ENCODE measurements at regions not wholly inside any gene's neighbourhood (a gene's known extent, or its start where the extent isn't known, plus 50 kb on each side); places are given as distances from the start of the nearest gene placed in this dataset.

- no peak for DNase-seq
Measured at GRCh38 chr18:77597726-77598125, 348.1 kb downstream of the GALR1 start.

GRCh38 chr18:77600674-77601073, 351.0 kb downstream of the GALR1 start:
- DNase-seq: no peak

DNA sequence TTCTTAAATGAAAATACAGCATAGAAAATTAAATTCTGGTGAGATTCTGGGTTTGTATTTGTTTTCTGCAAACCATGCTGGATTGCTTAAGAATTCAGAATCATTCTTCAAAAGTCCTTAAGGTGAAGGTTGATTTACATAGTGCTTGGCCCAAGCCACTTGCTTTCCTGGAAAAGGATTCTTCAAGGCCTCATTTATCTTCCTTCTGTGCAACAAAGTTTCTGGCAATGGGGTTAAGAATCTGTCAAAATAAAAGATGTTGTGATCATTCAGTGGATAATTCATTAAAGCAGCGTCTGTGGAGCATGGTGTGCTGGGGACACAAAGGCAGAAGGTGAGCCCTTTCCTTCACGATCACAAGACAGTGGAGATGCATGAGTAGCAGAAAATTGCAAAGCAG, 351.9 kb downstream of the GALR1 start:
- DNase-seq: no peak

- DNase-seq: no peak
Measured at GRCh38 chr18:77607087-77607486, 357.4 kb downstream of the GALR1 start.

GRCh38 chr18:77608807-77609206, 359.2 kb downstream of the GALR1 start:
- DNase-seq: no peak

DNA sequence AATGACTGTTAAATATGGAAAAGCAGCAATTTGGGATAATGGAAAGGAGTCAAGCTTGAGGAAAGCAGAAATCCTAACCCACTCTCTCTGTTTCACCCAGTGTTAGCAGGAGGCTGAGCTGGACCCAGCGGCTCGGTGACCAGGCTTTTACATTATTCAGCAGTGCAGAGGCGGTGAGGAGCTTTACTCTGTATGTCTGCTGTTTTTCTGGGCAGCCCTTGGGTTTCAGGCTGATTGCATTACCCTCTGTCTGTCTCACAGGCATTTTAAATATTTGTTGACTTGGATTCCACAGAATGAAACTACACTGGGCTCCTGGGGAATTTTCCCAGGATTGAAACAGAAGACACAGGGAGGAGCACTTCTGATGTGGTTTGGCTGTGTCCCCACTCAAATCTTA, 368.0 kb downstream of the GALR1 start:
- no peak for DNase-seq

- DNase-seq: no peak
Measured at GRCh38 chr18:77619525-77619924, 369.9 kb downstream of the GALR1 start.

- DNase-seq: no peak
Measured at GRCh38 chr18:77622009-77622692, 372.5 kb downstream of the GALR1 start.

- DNase-seq: no peak
Measured at GRCh38 chr18:77632758-77633157, 383.1 kb downstream of the GALR1 start.

GRCh38 chr18:77634494-77634893, 384.8 kb downstream of the GALR1 start:
- no peak for DNase-seq

- no peak for DNase-seq
Measured at GRCh38 chr18:77635451-77635850, 385.8 kb downstream of the GALR1 start.

GRCh38 chr18:77635858-77636257, 386.2 kb downstream of the GALR1 start:
- DNase-seq: no peak

DNA sequence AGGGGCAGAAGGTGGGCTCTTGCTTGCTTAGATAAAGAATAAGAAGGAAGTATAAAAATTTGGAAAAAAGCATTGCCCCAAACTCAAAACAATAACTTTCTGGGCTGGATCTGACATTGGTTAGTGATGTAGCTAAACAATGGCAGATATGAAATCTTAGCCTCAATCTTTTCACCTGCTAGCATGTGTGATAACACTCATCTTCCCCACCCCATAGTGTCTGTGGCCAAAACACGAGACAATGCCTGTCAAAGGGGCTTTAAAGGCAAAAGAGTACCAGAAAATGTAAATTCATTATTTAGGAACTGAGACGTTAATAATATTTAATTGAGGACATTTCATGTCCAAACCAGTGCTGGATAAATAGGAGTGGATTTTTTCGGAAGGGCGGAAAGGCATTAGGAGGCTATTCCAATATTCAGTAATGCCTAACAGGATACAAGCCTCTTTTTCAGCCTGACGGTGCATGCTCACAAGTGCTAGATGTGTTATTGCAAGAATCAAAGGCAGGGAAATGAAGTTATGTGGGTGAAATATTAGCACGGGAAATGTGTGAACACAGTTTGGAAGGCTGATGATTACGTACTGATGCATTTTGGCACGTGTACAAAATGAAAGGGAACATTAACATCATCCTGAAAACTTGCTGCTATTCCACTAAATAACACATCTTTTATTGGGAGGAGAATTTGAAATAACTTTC, 395.7 kb downstream of the GALR1 start:
- no peak for DNase-seq

DNA sequence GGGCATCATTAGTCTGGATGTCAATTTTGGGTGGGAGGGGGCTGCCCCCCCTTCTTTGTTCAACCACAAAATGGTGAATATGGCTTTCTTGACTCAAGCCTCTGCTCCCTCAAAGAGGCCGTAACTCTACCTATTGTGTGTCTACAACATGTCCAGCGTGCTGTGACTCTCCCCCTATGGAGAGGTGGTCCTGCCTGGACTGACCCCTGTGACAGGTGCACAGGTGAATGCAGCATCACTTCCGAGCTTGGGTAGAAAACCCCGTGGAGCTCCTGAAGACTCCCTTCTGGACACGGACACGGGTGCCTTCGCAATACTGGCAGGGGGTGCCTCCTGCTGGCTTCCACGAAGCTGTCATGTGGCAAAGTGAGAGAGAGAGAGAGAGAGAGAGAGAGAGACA, 397.8 kb downstream of the GALR1 start:
- no peak for DNase-seq

GRCh38 chr18:77648411-77648810, 398.8 kb downstream of the GALR1 start:
- DNase-seq: no peak

- DNase-seq: peak; percentile 78
Measured at GRCh38 chr18:77650799-77651385, 401.2 kb downstream of the GALR1 start.

GRCh38 chr18:77651441-77651840, 401.8 kb downstream of the GALR1 start:
- DNase-seq: no peak

DNA sequence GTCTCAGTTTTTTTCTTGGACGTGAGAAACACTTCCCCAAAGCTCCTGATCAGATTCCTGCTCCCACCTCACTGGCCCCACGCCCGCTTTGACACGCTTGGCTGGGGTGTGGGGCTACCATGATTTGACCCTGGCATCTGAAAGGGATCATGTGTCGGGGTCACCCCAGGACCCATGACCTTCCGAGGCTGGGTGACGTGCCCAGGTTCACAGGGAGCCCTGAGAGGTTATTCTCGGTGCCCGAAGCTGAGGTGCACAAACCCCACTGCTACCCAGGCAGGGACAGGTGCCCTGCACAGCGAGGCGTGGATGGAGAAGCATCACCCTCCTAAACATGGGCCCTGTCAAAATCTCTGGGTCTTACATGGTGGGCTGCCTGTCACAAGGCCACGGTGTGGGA, 404.1 kb downstream of the GALR1 start:
- no peak for DNase-seq

DNA sequence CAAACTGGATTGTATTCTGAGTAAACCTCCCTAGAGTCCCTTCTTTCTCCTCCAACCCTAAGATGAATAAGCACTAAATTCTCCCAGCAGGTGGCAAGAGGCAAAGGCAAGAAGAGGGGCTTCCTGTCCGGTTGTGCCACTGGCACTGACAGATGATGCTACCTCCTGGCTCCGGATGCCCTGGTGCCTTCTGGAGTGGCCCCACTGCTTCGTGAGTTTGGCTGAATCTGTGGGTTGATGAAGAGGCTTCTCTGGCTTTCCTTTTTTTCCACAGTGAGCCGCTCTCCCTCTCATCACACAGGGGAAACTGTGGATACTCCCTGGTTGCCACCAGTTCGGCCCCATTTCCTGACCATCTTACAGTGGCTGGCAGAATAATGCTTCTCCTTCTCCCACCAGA, 404.7 kb downstream of the GALR1 start:
- no peak for DNase-seq

DNA sequence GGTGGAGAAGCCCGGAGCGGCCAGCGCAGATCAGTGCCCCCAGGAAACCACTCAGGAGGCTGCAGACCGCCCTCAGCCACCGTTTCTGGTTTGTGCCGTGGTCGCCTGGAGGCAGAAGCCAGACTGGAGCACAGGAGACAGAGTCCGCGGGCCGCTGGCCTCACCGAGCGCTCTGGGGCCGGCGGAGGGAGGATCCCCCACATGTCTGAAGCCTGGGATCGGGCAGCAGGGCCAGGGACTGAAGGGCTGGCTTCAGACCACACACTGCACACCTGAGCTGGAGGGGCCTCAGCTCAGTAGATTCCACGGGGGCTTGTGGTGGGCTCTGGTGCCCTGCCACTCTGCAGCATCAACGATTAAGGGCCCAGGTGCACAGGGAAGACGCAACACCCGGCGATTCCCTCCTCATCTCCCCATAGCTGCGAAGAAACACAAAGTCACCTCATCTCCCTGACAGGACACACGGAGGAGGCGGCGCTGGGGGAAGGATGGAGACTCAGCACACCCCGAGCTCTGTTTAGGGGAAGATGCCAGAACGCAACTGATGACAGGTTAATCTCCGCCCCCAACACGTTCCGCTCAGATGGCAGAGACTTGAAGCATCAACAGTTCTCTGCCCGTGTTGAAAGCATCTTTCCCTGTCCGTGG, 408.1 kb downstream of the GALR1 start:
- DNase-seq: no peak

DNA sequence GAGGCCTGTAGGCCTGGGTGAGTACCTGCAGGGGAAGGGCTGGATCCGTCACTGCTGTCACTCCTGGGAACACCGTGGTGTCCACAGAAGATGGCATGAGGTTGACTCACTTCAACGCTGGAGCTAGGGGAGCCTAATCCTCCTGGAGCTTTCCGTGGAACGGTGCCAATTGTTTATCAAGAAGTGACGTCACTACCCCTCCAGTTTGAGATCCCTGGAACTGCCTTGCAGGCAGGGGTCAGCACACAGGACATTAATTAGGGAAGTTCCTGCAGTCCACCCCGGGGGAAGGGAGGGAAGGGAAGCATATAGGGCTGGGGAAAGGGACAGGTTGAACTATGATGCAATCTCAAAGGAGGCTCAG, 408.6 kb downstream of the GALR1 start:
- DNase-seq: no peak

DNA sequence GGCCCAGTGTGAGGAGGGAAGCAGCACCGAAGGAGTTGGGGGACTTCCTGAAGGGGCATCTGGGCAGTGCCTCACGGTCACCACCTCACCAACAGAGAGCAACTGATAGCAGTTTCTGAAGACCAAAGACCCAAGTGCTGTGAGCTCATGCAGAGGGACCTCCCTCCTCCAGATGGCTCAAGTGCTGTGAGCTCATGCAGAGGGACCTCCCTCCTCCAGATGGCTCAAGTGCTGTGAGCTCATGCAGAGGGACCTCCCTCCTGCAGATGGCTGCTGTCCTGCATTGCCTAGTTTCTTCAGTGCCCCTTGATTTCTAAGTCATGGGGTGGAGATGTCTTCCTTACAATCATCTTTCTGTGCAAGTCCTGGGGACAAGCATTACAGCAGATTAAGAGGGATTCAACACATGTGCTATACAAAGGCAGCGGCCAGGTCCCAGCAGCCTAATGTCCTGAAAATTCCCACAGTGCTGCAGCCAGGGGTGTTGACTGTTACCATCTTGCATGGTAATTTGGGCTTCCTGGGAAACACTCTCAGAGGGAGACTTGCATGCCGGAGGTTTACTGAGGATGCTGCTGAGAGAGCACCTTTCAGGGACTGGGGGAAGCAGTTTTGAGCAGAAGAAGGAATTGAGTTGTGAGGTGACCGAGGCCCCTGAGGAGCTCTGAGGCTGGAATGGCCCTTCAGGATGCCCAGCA, 409.3 kb downstream of the GALR1 start:
- no peak for DNase-seq

GRCh38 chr18:77666613-77667012, 417.0 kb downstream of the GALR1 start:
- no peak for DNase-seq
